ENCODE measurements at regions not wholly inside any gene's neighbourhood (a gene's known extent, or its start where the extent isn't known, plus 50 kb on each side); places are given as distances from the start of the nearest gene placed in this dataset.

GRCh38 chr15:36079021-36079420 lies 500.4 kb upstream of the CDIN1 start:
- TF ChIP-seq CTCF (IDR thresholded peaks at IDR 0.05; ENCODE audit: low read depth, low read length), result no peak
- no peak overlapping the region for H3K4me3 ChIP-seq (ENCODE audit: low read depth, low read length)

GRCh38 chr15:36080759-36081158 lies 498.7 kb upstream of the CDIN1 start:
- no peak overlapping the region for H3K4me3 ChIP-seq (ENCODE audit: low read depth, low read length)
- TF ChIP-seq CTCF (IDR thresholded peaks at IDR 0.05; ENCODE audit: low read depth, low read length), result no peak

- no peak for TF ChIP-seq CTCF (IDR thresholded peaks at IDR 0.05; ENCODE audit: low read depth, low read length)
- no peak overlapping the region for H3K4me3 ChIP-seq (ENCODE audit: low read depth, low read length)
Measured at GRCh38 chr15:36090286-36090946, 489.0 kb upstream of the CDIN1 start.

- TF ChIP-seq CTCF (IDR thresholded peaks at IDR 0.05; ENCODE audit: low read depth, low read length), result no peak
Measured at GRCh38 chr15:36106640-36107335, 472.6 kb upstream of the CDIN1 start.

GRCh38 chr15:36108541-36108940 lies 470.9 kb upstream of the CDIN1 start:
- TF ChIP-seq CTCF (IDR thresholded peaks at IDR 0.05; ENCODE audit: low read depth, low read length), result no peak
- no peak overlapping the region for H3K4me3 ChIP-seq (ENCODE audit: low read depth, low read length)

More at GRCh38 chr15:36106640-36107335, 472.6 kb upstream of the CDIN1 start:
- H3K4me3 ChIP-seq (ENCODE audit: low read depth, low read length), result no peak overlapping the region

- H3K4me3 ChIP-seq (ENCODE audit: low read depth, low read length), result no peak overlapping the region
- TF ChIP-seq CTCF (IDR thresholded peaks at IDR 0.05; ENCODE audit: low read depth, low read length), result no peak
Measured at GRCh38 chr15:36109943-36110658, 469.3 kb upstream of the CDIN1 start.

- no peak overlapping the region for H3K4me3 ChIP-seq (ENCODE audit: low read depth, low read length)
- no peak for TF ChIP-seq CTCF (IDR thresholded peaks at IDR 0.05; ENCODE audit: low read depth, low read length)
Measured at GRCh38 chr15:36110659-36110993, 468.8 kb upstream of the CDIN1 start.

Measured in WI38 (cell line).